MG63 (cell line): ENCODE measurements at regions not wholly inside any gene's neighbourhood (a gene's known extent, or its start where the extent isn't known, plus 50 kb on each side); places are given as distances from the start of the nearest gene placed in this dataset.
"Not testable (repeated sequence)": the region's sequence is repeated elsewhere in the genome, so short reads cannot be mapped to it uniquely, and the experiment has no call there.

Experiments
- DNase-seq: peaks from one replicate; pipeline ENCODE4 v3.0.0-alpha.2; 2020
- H3K27me3 ChIP-seq: fragments of 250-450 bp; sonication (Bioruptor Pico); 2 replicates; pipeline ENCODE4 v1.5.1; 2020; ENCODE audit warnings: mild to moderate bottlenecking, moderate library complexity
- H3K36me3 ChIP-seq: fragments of 250-450 bp; sonication (Bioruptor Pico); 2 replicates; pipeline ENCODE4 v1.5.1; 2020; ENCODE audit warnings: mild to moderate bottlenecking, moderate library complexity
- H3K4me3 ChIP-seq: fragments of 250-450 bp; sonication (Bioruptor Pico); 2 replicates; pipeline ENCODE4 v1.5.1; 2020; ENCODE audit warnings: mild to moderate bottlenecking, moderate library complexity
- H3K9me3 ChIP-seq: fragments of 250-450 bp; sonication (Bioruptor Pico); 2 replicates; pipeline ENCODE4 v1.5.1; 2020; ENCODE audit warnings: mild to moderate bottlenecking, moderate library complexity

DNA sequence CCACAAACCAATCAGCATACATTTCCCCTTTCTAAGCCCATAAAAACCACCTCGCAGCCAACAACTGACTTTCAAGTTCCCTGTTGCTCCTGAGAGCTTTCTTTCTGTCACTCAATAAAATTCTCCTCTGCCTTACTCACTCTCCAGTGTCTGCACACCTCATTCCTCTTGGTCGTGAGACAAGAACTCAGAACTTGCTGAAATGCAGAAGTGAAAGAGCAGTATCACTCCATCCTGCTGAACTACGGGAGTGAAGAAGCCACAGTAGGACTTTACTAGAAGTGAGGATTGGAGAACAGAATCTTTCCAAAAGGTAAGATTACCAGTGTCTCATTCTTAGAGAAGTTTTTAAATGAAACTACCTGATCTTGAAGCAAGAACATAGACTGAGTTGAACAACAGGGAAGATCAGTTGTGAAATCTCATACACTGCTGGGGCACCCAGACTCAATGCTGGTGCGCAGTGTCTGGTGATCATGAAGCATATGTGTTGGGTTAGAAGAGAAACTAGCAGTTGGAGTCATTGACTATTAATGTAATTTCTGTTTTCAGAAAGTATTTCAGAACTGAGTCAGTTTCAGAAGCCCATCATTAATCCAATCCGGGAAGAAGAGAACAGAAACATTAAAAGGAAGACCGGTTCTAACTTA lies 726.9 kb upstream of the TMPRSS15 start:
- Histone ChIP-seq H3K36me3 (no peaks in the 10 kb centered on the region), H3K9me3 (no peaks in the 10 kb centered on the region), H3K27me3 (no peaks in the 10 kb centered on the region), H3K4me3 (no peak overlapping the region)
- no peak for DNase-seq

- Histone ChIP-seq H3K27me3 (no peaks in the 10 kb centered on the region), H3K4me3 (no peak overlapping the region), H3K36me3 (no peaks in the 10 kb centered on the region), H3K9me3 (no peaks in the 10 kb centered on the region)
- DNase-seq = no peak
Observed at GRCh38 chr21:19141511-19141910, 737.9 kb upstream of the TMPRSS15 start.

DNA sequence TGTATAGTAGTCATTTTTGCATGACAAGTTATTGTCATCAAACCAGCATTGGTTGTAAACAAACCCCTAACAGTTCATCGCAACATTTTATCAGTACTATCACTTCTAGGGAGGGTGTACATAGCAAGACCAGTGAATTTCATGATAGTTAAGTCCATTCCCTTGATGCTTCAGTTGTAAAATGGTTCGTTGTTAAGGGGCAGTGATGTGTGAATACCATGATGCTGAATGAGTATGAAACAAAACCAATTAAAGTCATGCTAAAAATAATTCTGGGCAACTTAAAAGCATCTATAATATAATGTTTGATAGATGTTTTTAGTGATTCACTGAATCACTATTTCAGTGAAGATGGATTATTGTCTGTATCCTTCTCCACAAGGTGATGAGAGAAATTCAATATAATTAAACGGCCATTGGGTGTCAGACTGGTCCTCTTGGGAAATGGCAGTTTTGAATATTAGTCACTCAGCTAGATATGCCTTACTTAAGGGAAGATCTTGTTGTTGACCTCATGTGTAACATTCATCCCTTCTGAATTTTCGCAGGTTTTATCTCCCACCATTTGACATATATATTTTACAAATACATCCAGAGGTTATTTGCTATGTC lies 742.2 kb upstream of the TMPRSS15 start:
- Histone ChIP-seq H3K27me3 (no peaks in the 10 kb centered on the region), H3K9me3 (no peaks in the 10 kb centered on the region), H3K36me3 (no peaks in the 10 kb centered on the region), H3K4me3 (no peak overlapping the region)
- DNase-seq = no peak

DNA sequence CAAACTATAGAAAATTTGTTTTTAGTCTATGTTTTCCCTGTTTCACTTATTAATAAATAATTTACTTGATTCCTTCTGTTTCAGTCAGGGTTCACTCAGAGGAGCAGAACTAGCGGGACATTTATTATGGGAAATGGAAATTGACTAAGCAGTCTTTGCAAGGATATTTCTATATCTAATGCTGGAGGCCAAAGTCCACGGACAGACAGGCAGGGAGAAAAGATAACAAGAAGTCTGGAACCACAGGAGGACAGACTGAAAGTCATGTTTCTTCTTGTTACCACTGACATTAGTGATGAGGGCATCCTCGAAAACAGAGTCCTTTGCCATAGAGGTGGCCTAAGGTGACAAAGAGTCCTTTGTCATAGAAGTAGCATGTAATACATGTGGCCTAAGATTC lies 744.5 kb upstream of the TMPRSS15 start:
- no peak for DNase-seq
- H3K4me3 ChIP-seq = no peak overlapping the region
- H3K36me3 ChIP-seq = no peaks in the 10 kb centered on the region
- H3K27me3 ChIP-seq = no peaks in the 10 kb centered on the region
- no peaks in the 10 kb centered on the region for H3K9me3 ChIP-seq

DNA sequence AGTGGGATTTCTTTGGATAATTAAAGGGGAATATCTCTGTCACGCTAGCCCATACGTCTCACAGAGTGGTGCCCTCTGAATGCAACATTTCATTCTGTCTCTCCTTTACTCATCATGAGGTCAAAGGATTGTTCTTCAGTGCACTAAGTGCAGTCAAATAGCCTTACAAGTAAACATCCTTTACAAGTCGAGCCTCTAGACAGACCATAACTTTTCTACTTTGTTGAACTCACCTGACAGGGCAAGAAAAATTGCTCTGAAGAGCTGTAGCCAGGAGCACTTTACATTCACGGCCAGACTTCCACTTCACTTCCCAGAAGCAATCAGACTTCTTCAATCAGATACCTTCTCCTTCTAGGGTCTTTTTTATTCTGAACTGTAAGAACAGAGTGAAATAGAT lies 768.0 kb upstream of the TMPRSS15 start:
- Histone ChIP-seq H3K4me3 (no peak overlapping the region), H3K36me3 (no peaks in the 10 kb centered on the region), H3K9me3 (no peaks in the 10 kb centered on the region), H3K27me3 (no peaks in the 10 kb centered on the region)
- DNase-seq = no peak

GRCh38 chr21:19181604-19182140 lies 778.1 kb upstream of the TMPRSS15 start:
- DNase-seq = no peak
- Histone ChIP-seq H3K36me3 (no peaks in the 10 kb centered on the region), H3K27me3 (no peaks in the 10 kb centered on the region), H3K9me3 (no peaks in the 10 kb centered on the region), H3K4me3 (no peak overlapping the region)

DNA sequence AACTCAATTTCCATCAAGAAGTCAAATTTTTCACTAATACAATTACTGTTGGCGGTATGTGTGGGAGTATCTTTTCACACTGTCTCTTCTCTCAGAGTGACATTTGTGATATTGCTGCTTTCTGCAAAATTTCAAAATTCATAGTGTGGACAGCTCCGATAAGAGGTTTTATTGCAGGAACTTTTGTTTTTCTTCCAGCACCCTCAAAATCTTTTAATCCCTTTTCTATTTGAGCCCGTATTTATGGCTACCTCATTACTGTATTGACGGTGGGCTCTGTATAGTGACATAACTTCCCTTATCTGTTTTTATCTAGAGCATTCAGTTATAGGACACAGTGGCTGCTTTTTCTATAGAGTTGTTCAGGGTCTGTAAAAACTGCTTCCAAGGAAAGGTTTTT lies 794.4 kb upstream of the TMPRSS15 start:
- no peaks in the 10 kb centered on the region for H3K27me3 ChIP-seq
- H3K36me3 ChIP-seq = no peaks in the 10 kb centered on the region
- H3K4me3 ChIP-seq = no peak overlapping the region
- H3K9me3 ChIP-seq = no peaks in the 10 kb centered on the region
- DNase-seq = no peak

GRCh38 chr21:19198801-19199200 lies 795.2 kb upstream of the TMPRSS15 start:
- no peaks in the 10 kb centered on the region for H3K36me3 ChIP-seq
- DNase-seq = no peak
- no peaks in the 10 kb centered on the region for H3K27me3 ChIP-seq
- H3K4me3 ChIP-seq = no peak overlapping the region
- no peaks in the 10 kb centered on the region for H3K9me3 ChIP-seq

DNA sequence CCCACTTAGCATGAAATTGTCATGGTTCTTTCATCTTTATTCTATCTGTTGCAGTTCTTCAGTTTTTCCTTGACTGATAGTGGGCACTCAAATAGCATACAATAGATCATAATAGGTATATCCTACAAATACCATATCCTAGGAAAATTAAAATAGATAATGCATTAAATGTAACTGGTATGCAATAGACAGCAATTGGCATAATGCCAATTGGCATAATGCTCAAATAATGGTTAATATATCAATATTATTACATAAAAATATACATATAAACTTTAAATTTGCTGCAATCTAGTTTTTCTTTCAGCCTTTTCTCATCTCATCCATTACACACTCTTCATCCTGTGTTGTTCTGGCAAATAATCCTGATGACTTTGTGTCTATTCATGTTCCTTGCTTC lies 814.6 kb upstream of the TMPRSS15 start:
- Histone ChIP-seq H3K9me3 (no peaks in the 10 kb centered on the region), H3K27me3 (no peaks in the 10 kb centered on the region), H3K36me3 (no peaks in the 10 kb centered on the region), H3K4me3 (no peak overlapping the region)
- no peak for DNase-seq

DNA sequence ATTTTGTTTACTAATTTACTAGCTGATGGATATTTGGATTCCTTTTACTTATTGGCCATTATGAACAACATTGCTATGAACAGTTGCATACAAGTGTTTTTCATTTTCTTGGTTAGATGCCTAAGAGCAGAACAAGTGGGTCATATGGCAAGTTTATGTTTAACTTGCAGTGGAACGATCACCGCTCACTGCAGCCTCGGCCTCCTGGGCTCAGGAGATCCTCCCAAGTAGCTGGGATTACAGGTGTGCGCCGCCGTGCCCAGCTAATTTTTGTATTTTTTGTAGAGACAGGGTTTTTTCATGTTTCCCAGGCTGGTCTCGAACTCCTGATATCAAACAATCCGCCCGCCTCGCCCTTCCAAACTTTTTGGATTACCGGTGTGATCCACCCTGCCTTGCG lies 820.5 kb upstream of the TMPRSS15 start:
- DNase-seq = no peak
- no peak overlapping the region for H3K4me3 ChIP-seq
- no peaks in the 10 kb centered on the region; the same call in 1 of the 2 replicates for H3K27me3 ChIP-seq
- no peaks in the 10 kb centered on the region for H3K9me3 ChIP-seq
- no peaks in the 10 kb centered on the region for H3K36me3 ChIP-seq

DNA sequence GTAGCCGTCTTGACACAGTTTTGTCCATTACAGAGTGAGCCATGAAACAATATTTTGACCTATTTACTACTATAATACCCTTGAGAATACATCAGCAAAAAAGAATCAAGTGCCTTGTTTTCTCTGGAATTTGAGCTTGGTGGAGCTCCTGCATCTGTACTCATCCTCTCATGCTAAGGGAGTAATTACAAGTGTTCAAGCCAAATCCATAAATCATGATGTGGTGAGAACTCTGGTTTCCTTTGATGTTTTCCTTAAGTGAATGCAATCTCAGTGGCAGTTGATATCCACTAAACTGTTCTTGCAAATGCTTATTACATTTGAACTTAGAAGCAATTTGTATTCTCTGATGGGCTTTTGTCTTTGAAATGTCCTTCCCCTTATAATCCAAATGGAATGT lies 824.6 kb upstream of the TMPRSS15 start:
- H3K27me3 ChIP-seq = no peaks in the 10 kb centered on the region; the same call in 1 of the 2 replicates
- H3K9me3 ChIP-seq = no peaks in the 10 kb centered on the region
- no peaks in the 10 kb centered on the region for H3K36me3 ChIP-seq
- no peak for DNase-seq
- no peak overlapping the region for H3K4me3 ChIP-seq

GRCh38 chr21:19233841-19234240 lies 830.3 kb upstream of the TMPRSS15 start:
- DNase-seq, H3K4me3 ChIP-seq, H3K36me3 ChIP-seq, H3K9me3 ChIP-seq, H3K27me3 ChIP-seq: not testable (repeated sequence)

DNA sequence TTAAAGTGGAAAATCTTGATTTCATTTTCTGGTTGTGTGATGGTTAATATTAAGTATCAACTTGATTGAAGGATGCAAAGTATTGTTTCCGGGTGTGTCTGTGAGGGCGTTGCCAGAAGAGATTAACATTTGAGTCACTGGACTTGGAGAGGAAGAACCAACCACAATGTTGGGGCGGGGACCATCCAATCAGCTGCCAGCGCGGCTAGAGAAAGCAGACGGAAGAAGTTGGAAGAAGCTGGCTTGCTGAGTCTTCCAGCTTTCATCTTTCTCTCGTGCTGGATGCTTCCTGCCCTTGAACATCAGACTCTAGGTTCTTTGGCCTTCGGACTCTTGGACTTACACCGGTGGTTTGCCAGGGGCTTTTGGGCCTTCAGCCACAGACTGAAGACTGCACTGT lies 832.6 kb upstream of the TMPRSS15 start:
- no peaks in the 10 kb centered on the region for H3K27me3 ChIP-seq
- DNase-seq = peak; percentile 48
- no peak overlapping the region for H3K4me3 ChIP-seq
- H3K36me3 ChIP-seq = no peaks in the 10 kb centered on the region
- H3K9me3 ChIP-seq = no peaks in the 10 kb centered on the region

DNA sequence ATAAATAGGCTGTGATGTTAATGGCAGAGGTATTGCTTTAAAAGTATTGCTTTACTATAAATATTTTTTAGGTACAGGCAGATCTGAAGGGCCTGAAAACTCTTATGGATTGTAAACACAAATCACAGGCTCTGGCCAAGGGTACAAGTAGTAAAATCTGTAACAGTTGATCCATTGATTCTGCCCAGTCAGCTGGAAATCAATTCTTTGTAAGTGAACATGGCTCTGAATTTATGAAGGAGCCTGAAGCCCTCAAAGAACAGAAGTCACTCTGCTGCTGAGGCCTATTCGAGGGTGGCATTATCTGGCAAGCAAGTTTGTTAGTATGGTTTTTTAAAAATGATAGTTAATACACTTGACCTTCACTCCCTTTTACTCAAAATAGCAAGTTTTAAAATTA lies 834.0 kb upstream of the TMPRSS15 start:
- Histone ChIP-seq H3K9me3 (no peaks in the 10 kb centered on the region), H3K36me3 (no peaks in the 10 kb centered on the region), H3K4me3 (no peak overlapping the region), H3K27me3 (no peaks in the 10 kb centered on the region)
- DNase-seq = no peak

GRCh38 chr21:19239696-19240095 lies 836.1 kb upstream of the TMPRSS15 start:
- H3K27me3 ChIP-seq = no peaks in the 10 kb centered on the region
- H3K9me3 ChIP-seq = no peaks in the 10 kb centered on the region
- H3K36me3 ChIP-seq = no peaks in the 10 kb centered on the region
- H3K4me3 ChIP-seq = no peak overlapping the region
- no peak for DNase-seq

DNA sequence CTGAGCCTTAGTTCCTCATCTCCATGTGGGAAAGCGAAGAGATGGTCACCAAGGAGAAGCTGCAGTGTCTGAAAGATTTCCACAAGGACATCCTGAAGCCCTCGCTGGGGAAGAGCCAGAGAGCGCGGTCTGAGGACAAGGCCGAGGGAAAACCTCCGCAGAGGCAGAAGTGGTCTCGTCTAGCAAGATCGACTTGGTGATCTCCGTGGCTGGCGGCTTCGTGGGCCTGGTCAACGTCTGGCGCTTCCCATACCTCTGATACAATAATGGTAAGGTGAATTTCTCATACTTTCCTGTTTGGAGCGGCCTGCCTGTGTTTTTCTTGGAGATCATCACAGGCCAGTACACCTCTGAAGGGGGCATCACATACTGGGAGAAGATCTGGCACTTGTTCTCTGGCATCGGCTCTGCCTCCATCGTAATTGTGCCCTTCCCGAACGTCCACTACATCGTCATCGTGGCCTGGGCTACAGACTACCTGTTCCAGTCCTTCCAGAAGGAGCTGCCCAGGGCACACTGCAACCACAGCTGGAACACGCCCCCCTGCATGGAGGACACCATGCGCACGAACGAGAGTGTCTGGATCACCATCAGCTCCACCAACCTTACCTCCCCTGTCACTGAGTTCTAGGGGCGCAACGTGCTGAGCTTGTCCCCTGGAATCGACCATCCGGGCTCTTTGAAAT lies 841.1 kb upstream of the TMPRSS15 start:
- Histone ChIP-seq H3K27me3 (no peaks in the 10 kb centered on the region), H3K9me3 (no peaks in the 10 kb centered on the region), H3K4me3 (no peak overlapping the region)

DNA sequence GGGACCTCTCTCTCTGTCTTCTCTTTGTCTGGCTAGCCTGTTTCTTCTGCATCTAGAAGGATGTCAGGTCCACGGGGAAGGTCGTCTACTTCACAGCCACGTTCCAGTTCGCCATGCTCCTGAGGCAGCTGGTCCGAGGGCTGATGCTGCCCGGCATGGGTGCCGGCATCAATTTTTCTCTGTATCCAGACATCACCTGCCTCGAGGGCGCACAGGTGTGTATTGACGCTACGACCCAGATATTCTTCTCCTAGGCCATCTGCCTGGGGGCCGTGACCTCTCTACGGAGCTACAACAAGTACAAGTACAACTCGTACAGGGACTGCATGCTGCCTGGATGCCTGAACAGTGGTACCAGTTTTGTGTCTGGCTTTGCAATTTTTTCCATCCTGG lies 841.6 kb upstream of the TMPRSS15 start:
- Histone ChIP-seq H3K9me3 (no peaks in the 10 kb centered on the region), H3K27me3 (no peaks in the 10 kb centered on the region), H3K4me3 (no peak overlapping the region), H3K36me3 (no peaks in the 10 kb centered on the region)
- DNase-seq = no peak

More for the DNA sequence above, 841.1 kb upstream of the TMPRSS15 start:
- DNase-seq = no peak
- no peaks in the 10 kb centered on the region for H3K36me3 ChIP-seq

- no peaks in the 10 kb centered on the region for H3K9me3 ChIP-seq
- DNase-seq = no peak
- no peak overlapping the region for H3K4me3 ChIP-seq
- no peaks in the 10 kb centered on the region for H3K36me3 ChIP-seq
- no peaks in the 10 kb centered on the region for H3K27me3 ChIP-seq
Observed at GRCh38 chr21:19246018-19246417, 842.4 kb upstream of the TMPRSS15 start.
